IMR-90 (cell line): ENCODE measurements at regions not wholly inside any gene's neighbourhood (a gene's known extent, or its start where the extent isn't known, plus 50 kb on each side); places are given as distances from the start of the nearest gene placed in this dataset.

Source experiments
- ATAC-seq: fragments of 200-7000 bp; cut with Tn5 transposase; 2 replicates; pipeline ENCODE4 v1.9.1; 2020; ENCODE audit warnings: low read depth, mild to moderate bottlenecking, moderate library complexity
- BruUV-seq: library from RNA; stranded (reverse); fragments of 400-500 nt; replicated peaks from 2 replicates; lab custom pipeline; 2021; lab: Mats Ljungman, UMichigan
- CTCF ChIA-PET: fragments of 300-600 bp; formaldehyde crosslinking; extraction: SDS; loops from one replicate; lab custom pipeline; 2021; ENCODE audit warnings: antibody characterized with exemption; lab: Yijun Ruan, JAX
- POLR2A ChIA-PET: fragments of 300-600 bp; sonication (Branson Sonifier 250); formaldehyde crosslinking; loops from one replicate; lab custom pipeline; 2022; ENCODE audit warnings: antibody characterized with exemption; ENCODE audit not compliant: unreplicated experiment; lab: Charles Lee
- DNase-seq: peaks from one replicate; pipeline ENCODE4 v3.0.0; 2013
- H2AFZ ChIP-seq: replicated peaks from 2 replicates; pipeline ENCODE3; 2013; ENCODE audit warnings: low read length, mild to moderate bottlenecking; ENCODE audit not compliant: poor library complexity
- H2AK5ac ChIP-seq: 2 replicates; pipeline ENCODE4 v1.6.1; 2013; ENCODE audit warnings: low read depth, low read length, inconsistent platforms
- H2AK9ac ChIP-seq: replicated peaks from 2 replicates; pipeline ENCODE3; 2013; ENCODE audit warnings: mild to moderate bottlenecking, low read depth, low read length, moderate library complexity; ENCODE audit not compliant: poor library complexity
- H2BK120ac ChIP-seq: 2 replicates; pipeline ENCODE4 v1.6.1; 2013; ENCODE audit warnings: low read depth, low read length, inconsistent platforms
- H2BK15ac ChIP-seq: 3 replicates; pipeline ENCODE4 v1.6.1; 2013; ENCODE audit warnings: low read depth, low read length, inconsistent platforms
- H2BK20ac ChIP-seq: 2 replicates; pipeline ENCODE4 v1.6.1; 2013; ENCODE audit warnings: low read depth, mild to moderate bottlenecking, inconsistent platforms, low read length, moderate library complexity
- H2BK5ac ChIP-seq: 2 replicates; pipeline ENCODE4 v1.6.1; 2013; ENCODE audit warnings: mild to moderate bottlenecking, low read depth, low read length, inconsistent platforms; ENCODE audit not compliant: poor library complexity, severe bottlenecking
- H3K14ac ChIP-seq: replicated peaks from 2 replicates; pipeline ENCODE4 v1.6.1; 2013; ENCODE audit warnings: low read depth, low read length, inconsistent platforms
- H3K18ac ChIP-seq: 2 replicates; pipeline ENCODE4 v1.6.1; 2013; ENCODE audit warnings: low read depth, low read length, control low read depth
- H3K23ac ChIP-seq: 2 replicates; pipeline ENCODE4 v1.6.1; 2013; ENCODE audit warnings: low read depth, low read length, inconsistent platforms
- H3K27ac ChIP-seq: 2 replicates; pipeline ENCODE4 v1.5.1; 2013; ENCODE audit warnings: mild to moderate bottlenecking, control low read depth, low read length; ENCODE audit not compliant: insufficient read depth
- H3K27me3 ChIP-seq: 2 replicates; pipeline ENCODE4 v1.6.1; 2013; ENCODE audit warnings: low read length; ENCODE audit not compliant: control insufficient read depth, insufficient read depth
- H3K36me3 ChIP-seq: 2 replicates; pipeline ENCODE4 v1.6.1; 2013; ENCODE audit warnings: low read length, mixed read lengths; ENCODE audit not compliant: control insufficient read depth, insufficient read depth
- H3K4ac ChIP-seq: 2 replicates; pipeline ENCODE4 v1.6.1; 2013; ENCODE audit warnings: low read depth, low read length, inconsistent platforms
- H3K4me1 ChIP-seq: 2 replicates; pipeline ENCODE4 v1.6.1; 2013; ENCODE audit warnings: low read length, mixed read lengths; ENCODE audit not compliant: control insufficient read depth, insufficient read depth
- H3K4me2 ChIP-seq: 2 replicates; pipeline ENCODE4 v1.6.1; 2013; ENCODE audit warnings: low read depth, mild to moderate bottlenecking, control low read depth, low read length, moderate library complexity
- H3K4me3 ChIP-seq: 2 replicates; pipeline ENCODE4 v1.5.1; 2013; ENCODE audit warnings: low read depth, mild to moderate bottlenecking, control low read depth, low read length, moderate library complexity; ENCODE audit not compliant: insufficient read depth
- H3K56ac ChIP-seq: 2 replicates; pipeline ENCODE4 v1.6.1; 2013; ENCODE audit warnings: low read length, inconsistent platforms; ENCODE audit not compliant: insufficient read depth; ENCODE audit errors: extremely low read depth
- H3K79me1 ChIP-seq, 2 experiments: 2 replicates each; pipeline ENCODE4 v1.6.1; 2013; ENCODE audit warnings: low read length in 2 of 2, inconsistent platforms in 1 of 2, low read depth in 1 of 2
- H3K9ac ChIP-seq: 2 replicates; pipeline ENCODE4 v1.6.1; 2013; ENCODE audit warnings: low read depth, low read length, control low read depth
- H3K9me1 ChIP-seq: 2 replicates; pipeline ENCODE4 v1.6.1; 2013; ENCODE audit warnings: low read length, inconsistent platforms; ENCODE audit not compliant: insufficient read depth
- H3K9me3 ChIP-seq: 2 replicates; pipeline ENCODE4 v1.6.1; 2013; ENCODE audit warnings: low read length; ENCODE audit not compliant: control insufficient read depth, insufficient read depth
- H4K20me1 ChIP-seq: 2 replicates; pipeline ENCODE4 v1.6.1; 2013; ENCODE audit warnings: low read length, inconsistent platforms; ENCODE audit not compliant: insufficient read depth
- H4K5ac ChIP-seq: 2 replicates; pipeline ENCODE4 v1.6.1; 2013; ENCODE audit warnings: mild to moderate bottlenecking, low read depth, low read length, control low read depth
- H4K8ac ChIP-seq, 2 experiments: 2 replicates each; pipeline ENCODE4 v1.6.1; 2013; ENCODE audit warnings: low read depth in 2 of 2, low read length in 2 of 2, control low read depth in 1 of 2, inconsistent platforms in 1 of 2
- H4K91ac ChIP-seq: 2 replicates; pipeline ENCODE4 v1.6.1; 2013; ENCODE audit warnings: low read depth, low read length, inconsistent platforms; ENCODE audit not compliant: insufficient read depth
- BHLHE40 ChIP-seq: fragments of 150-350 bp; IDR thresholded peaks from 2 replicates; pipeline ENCODE4 v1.6.1; 2016; ENCODE audit warnings: mild to moderate bottlenecking, low read depth, low read length
- MXI1 ChIP-seq: IDR thresholded peaks from 2 replicates; pipeline ENCODE4 v1.6.1; 2012; ENCODE audit warnings: low read depth, mild to moderate bottlenecking, low read length, moderate library complexity, borderline replicate concordance
- RAD21 ChIP-seq: IDR thresholded peaks from 2 replicates; pipeline ENCODE4 v1.6.1; 2012; ENCODE audit warnings: low read length, improper control_type of control experiment
- SMC3 ChIP-seq: fragments of 150-350 bp; IDR thresholded peaks from 2 replicates; pipeline ENCODE4 v1.6.1; 2016; ENCODE audit warnings: low read depth, mild to moderate bottlenecking, antibody characterized with exemption, low read length, moderate library complexity
- WGBS, 2 experiments: methylation state at CpG; one replicate each; pipeline versions ENCODE4 v1.1.5 to v1.1.7; 2013; ENCODE audit warnings: missing lambda C conversion rate in 2 of 2; ENCODE audit not compliant: insufficient read length in 1 of 2; ENCODE audit errors: extremely low coverage in 2 of 2; 5-methylcytosine and 5-hydroxymethylcytosine counted together
- dilution Hi-C: fragments of 300-500 bp; cut with HindIII; formaldehyde crosslinking; loops from one replicate; pipeline ENCODE4 v1.14.3; 2018; ENCODE audit warnings: low sequenced_read_pairs; ENCODE audit not compliant: unreplicated experiment
- in situ Hi-C: fragments of 300-500 bp; cut with MboI; formaldehyde crosslinking; loops from 3 replicates; pipeline ENCODE4 v1.14.3; 2019; ENCODE audit warnings: low sequenced_read_pairs, inconsistent platforms, mixed read lengths
- intact Hi-C: fragments of 100-400 bp; cut with micrococcal nuclease; formaldehyde crosslinking; loops from 2 replicates; pipeline ENCODE4 v1.10.0; 2022
- TF ChIP-seq, protein P1 (sequence below): conservative IDR thresholded peaks from 2 replicates; pipeline ENCODE4 v1.5.1; 2012; ENCODE audit warnings: mild to moderate bottlenecking, low read depth, low read length, improper control_type of control experiment

DNA sequence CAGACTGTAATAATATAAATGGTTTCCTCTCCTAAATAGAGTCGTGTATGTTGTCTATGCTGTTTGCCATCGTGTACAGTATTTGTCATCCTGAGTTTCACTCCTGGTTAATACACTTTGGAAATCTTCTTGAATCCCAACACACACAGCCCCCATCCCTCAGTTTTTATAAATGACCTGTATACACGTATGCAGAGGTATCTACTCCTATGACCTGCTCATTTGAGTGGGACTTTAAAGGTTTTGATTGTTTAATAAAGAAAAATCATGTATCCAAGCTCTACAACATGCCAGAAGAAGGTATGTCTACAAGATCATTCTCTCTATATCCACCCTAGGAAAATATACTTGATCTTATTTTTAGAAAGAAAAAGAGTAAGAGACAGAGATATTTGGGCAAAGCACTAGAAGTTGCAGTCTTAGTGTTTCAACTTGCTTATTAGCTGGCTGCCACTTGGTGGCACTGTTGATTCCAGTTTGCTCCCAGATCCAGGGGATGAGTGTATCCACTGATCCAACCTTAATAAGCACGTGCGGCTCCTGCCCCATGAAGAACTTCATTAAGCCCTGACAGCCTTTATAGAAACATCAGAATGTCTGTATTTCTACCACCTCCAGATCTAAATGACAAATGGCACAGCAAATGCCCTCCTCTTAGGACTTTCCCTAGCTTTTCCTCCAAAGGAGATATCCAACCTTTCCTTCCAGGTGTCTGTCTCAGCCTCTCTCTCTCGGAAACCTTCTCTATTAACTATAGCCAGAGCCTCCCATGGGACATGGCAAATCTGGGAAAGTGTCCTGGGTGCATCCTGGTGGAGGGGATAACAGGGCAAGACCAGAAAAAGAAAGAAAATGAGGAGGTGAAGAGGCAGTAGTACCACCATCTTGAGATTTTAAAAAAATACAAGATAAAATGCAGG is 181.6 kb upstream of the NEBL start:
- POLR2A ChIA-PET = no interaction called here
- H3K79me1 ChIP-seq = no peaks in the 10 kb centered on the region
- 0 out of 2 replicates have a peak, but pooled peaks cover 2% of the 10 kb centered on the region for H3K27me3 ChIP-seq
- H3K4me2 ChIP-seq = no peak overlapping the region
- H2AFZ ChIP-seq = no peak overlapping the region
- no TSS peak for BruUV-seq
- TF ChIP-seq BHLHE40 = peak; percentile 67
- peak; percentile 68 for TF ChIP-seq SMC3
- TF ChIP-seq, protein P1, sequence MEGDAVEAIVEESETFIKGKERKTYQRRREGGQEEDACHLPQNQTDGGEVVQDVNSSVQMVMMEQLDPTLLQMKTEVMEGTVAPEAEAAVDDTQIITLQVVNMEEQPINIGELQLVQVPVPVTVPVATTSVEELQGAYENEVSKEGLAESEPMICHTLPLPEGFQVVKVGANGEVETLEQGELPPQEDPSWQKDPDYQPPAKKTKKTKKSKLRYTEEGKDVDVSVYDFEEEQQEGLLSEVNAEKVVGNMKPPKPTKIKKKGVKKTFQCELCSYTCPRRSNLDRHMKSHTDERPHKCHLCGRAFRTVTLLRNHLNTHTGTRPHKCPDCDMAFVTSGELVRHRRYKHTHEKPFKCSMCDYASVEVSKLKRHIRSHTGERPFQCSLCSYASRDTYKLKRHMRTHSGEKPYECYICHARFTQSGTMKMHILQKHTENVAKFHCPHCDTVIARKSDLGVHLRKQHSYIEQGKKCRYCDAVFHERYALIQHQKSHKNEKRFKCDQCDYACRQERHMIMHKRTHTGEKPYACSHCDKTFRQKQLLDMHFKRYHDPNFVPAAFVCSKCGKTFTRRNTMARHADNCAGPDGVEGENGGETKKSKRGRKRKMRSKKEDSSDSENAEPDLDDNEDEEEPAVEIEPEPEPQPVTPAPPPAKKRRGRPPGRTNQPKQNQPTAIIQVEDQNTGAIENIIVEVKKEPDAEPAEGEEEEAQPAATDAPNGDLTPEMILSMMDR = peak; percentile 73
- no peak for TF ChIP-seq MXI1
- peak; percentile 84 for TF ChIP-seq RAD21
- H3K9me1 ChIP-seq = no peaks in the 10 kb centered on the region
- H3K56ac ChIP-seq = no peak overlapping the region
- no peak overlapping the region for H2BK15ac ChIP-seq
- H2BK20ac ChIP-seq = no peak overlapping the region
- no peak overlapping the region for H4K91ac ChIP-seq
- H3K27ac ChIP-seq = no peak overlapping the region
- H3K4ac ChIP-seq = no peak overlapping the region
- no peak overlapping the region for H3K23ac ChIP-seq
- H3K14ac ChIP-seq = no peak overlapping the region
- H3K9ac ChIP-seq = no peak overlapping the region
- in situ Hi-C loops = loop anchor here (25.0 kb wide), 3 partner anchors 409 to 884 kb away; no protein-coding TSS in a partner anchor
- WGBS, 2 experiments = 0% methylated on average over 2 of the region's 6 CpGs; no CpG with 5 or more reads in 1 of the 2 experiments
- H4K8ac ChIP-seq = no peak overlapping the region
- H2BK5ac ChIP-seq = no peak overlapping the region
- no peak overlapping the region for H2BK120ac ChIP-seq
- no peak overlapping the region for H4K5ac ChIP-seq
- no peaks in the 10 kb centered on the region for H4K20me1 ChIP-seq
- no peak overlapping the region for H2AK9ac ChIP-seq
- no peak overlapping the region for H2AK5ac ChIP-seq
- ATAC-seq (peak; percentile 98), DNase-seq (peak; percentile 61)
- no peak overlapping the region for H3K4me3 ChIP-seq
- no peaks in the 10 kb centered on the region for H3K36me3 ChIP-seq
- no peak overlapping the region for H3K18ac ChIP-seq
- no peaks in the 10 kb centered on the region for H3K4me1 ChIP-seq
- dilution Hi-C loops = no loop called here
- no peaks in the 10 kb centered on the region for H3K9me3 ChIP-seq
- intact Hi-C loops = loop anchor here (1.0 to 5.0 kb wide), 6 partner anchors 192 to 1989 kb away; no protein-coding TSS in a partner anchor
- CTCF ChIA-PET = interaction anchor here (0.6 to 0.8 kb wide), 3 partner anchors 15 to 741 kb away, joined by 3 read pairs; no protein-coding TSS in a partner anchor
